ENCODE measurements at regions not wholly inside any gene's neighbourhood (a gene's known extent, or its start where the extent isn't known, plus 50 kb on each side); places are given as distances from the start of the nearest gene placed in this dataset.

GRCh38 chr2:40964509-40965250 is 512.8 kb upstream of the SLC8A1 start:
- Histone ChIP-seq H3K9ac (ENCODE audit: low read length) (no peak overlapping the region), H2AFZ (ENCODE audit: low read depth, low read length) (no peak overlapping the region), H3K4me1 (ENCODE audit: insufficient read depth, low read length) (no peaks in the 10 kb centered on the region), H3K4me3 (ENCODE audit: insufficient read depth, low read depth, low read length) (no peak overlapping the region), H3K27ac (ENCODE audit: low read depth, low read length) (no peak overlapping the region), H3K4me2 (ENCODE audit: low read length) (no peak overlapping the region), H3K9me3 (ENCODE audit: insufficient read depth, low read depth, low read length) (no peaks in the 10 kb centered on the region), H4K20me1 (ENCODE audit: insufficient read depth, low read length) (no peaks in the 10 kb centered on the region), H3K27me3 (ENCODE audit: insufficient read depth, low read length) (no peaks in the 10 kb centered on the region), H3K79me2 (ENCODE audit: insufficient read depth, low read length) (no peaks in the 10 kb centered on the region), H3K36me3 (ENCODE audit: insufficient read depth, low read length) (no peaks in the 10 kb centered on the region)
- TF ChIP-seq CTCF (IDR thresholded peaks at IDR 0.05; ENCODE audit: insufficient read depth, low read depth, low read length): no peak
- TF ChIP-seq EZH2 (IDR thresholded peaks at IDR 0.05; ENCODE audit: insufficient read depth, low read length): no peak
- H3K9me3 Mint-ChIP-seq (ENCODE audit: unreplicated experiment): no peaks in the 10 kb centered on the region
- no peak for FAIRE-seq
- H3K4me1 Mint-ChIP-seq (ENCODE audit: low read depth, unreplicated experiment): no peaks in the 10 kb centered on the region
- no peak overlapping the region for H3K4me3 Mint-ChIP-seq (ENCODE audit: unreplicated experiment)
- no peaks in the 10 kb centered on the region for H3K36me3 Mint-ChIP-seq (ENCODE audit: low read depth, unreplicated experiment)
- no peak for DNase-seq (ENCODE audit: low read depth)
- H3K27ac Mint-ChIP-seq (ENCODE audit: unreplicated experiment): no peak overlapping the region
- H3K27me3 Mint-ChIP-seq (ENCODE audit: low read depth, unreplicated experiment): no peaks in the 10 kb centered on the region

GRCh38 chr2:40967451-40967850 is 515.6 kb upstream of the SLC8A1 start:
- H3K4me1 Mint-ChIP-seq (ENCODE audit: low read depth, unreplicated experiment): no peaks in the 10 kb centered on the region
- Histone ChIP-seq H3K27me3 (ENCODE audit: insufficient read depth, low read length) (no peaks in the 10 kb centered on the region), H3K9me3 (ENCODE audit: insufficient read depth, low read depth, low read length) (no peaks in the 10 kb centered on the region), H3K9ac (ENCODE audit: low read length) (no peak overlapping the region), H3K4me3 (ENCODE audit: insufficient read depth, low read depth, low read length) (no peak overlapping the region), H3K36me3 (ENCODE audit: insufficient read depth, low read length) (no peaks in the 10 kb centered on the region), H3K27ac (ENCODE audit: low read depth, low read length) (no peak overlapping the region), H3K79me2 (ENCODE audit: insufficient read depth, low read length) (no peaks in the 10 kb centered on the region), H2AFZ (ENCODE audit: low read depth, low read length) (no peak overlapping the region), H4K20me1 (ENCODE audit: insufficient read depth, low read length) (no peaks in the 10 kb centered on the region), H3K4me1 (ENCODE audit: insufficient read depth, low read length) (no peaks in the 10 kb centered on the region), H3K4me2 (ENCODE audit: low read length) (no peak overlapping the region)
- no peaks in the 10 kb centered on the region for H3K36me3 Mint-ChIP-seq (ENCODE audit: low read depth, unreplicated experiment)
- no peaks in the 10 kb centered on the region for H3K27me3 Mint-ChIP-seq (ENCODE audit: low read depth, unreplicated experiment)
- TF ChIP-seq CTCF (IDR thresholded peaks at IDR 0.05; ENCODE audit: insufficient read depth, low read depth, low read length) (no peak), EZH2 (IDR thresholded peaks at IDR 0.05; ENCODE audit: insufficient read depth, low read length) (no peak)
- no peaks in the 10 kb centered on the region for H3K9me3 Mint-ChIP-seq (ENCODE audit: unreplicated experiment)
- FAIRE-seq: no peak
- H3K27ac Mint-ChIP-seq (ENCODE audit: unreplicated experiment): no peak overlapping the region
- DNase-seq (ENCODE audit: low read depth): no peak
- H3K4me3 Mint-ChIP-seq (ENCODE audit: unreplicated experiment): no peak overlapping the region

DNA sequence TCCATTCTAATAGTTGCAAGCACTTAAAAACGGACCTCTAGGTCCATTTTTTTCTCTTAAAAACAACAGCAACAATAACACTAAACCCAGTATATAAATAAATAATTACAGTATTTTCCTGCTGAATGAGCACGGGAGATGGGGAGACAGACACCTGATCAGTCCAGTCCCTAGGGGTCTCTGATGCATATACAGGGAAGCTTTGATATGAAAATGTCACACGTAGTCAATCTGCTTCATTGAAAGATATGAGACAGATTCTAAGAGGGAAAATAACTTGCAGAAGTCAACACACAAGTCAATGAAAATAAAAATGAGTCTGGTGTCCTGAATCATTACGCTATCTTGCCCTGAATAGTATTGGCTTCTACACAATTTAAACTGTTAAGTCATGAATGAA is 523.3 kb upstream of the SLC8A1 start:
- Histone ChIP-seq H3K79me2 (ENCODE audit: insufficient read depth, low read length) (no peaks in the 10 kb centered on the region), H3K9ac (ENCODE audit: low read length) (no peak overlapping the region), H2AFZ (ENCODE audit: low read depth, low read length) (no peak overlapping the region), H3K4me3 (ENCODE audit: insufficient read depth, low read depth, low read length) (no peak overlapping the region), H3K27me3 (ENCODE audit: insufficient read depth, low read length) (no peaks in the 10 kb centered on the region), H3K27ac (ENCODE audit: low read depth, low read length) (no peak overlapping the region), H3K36me3 (ENCODE audit: insufficient read depth, low read length) (no peaks in the 10 kb centered on the region), H3K4me1 (ENCODE audit: insufficient read depth, low read length) (no peaks in the 10 kb centered on the region), H3K9me3 (ENCODE audit: insufficient read depth, low read depth, low read length) (no peaks in the 10 kb centered on the region), H3K4me2 (ENCODE audit: low read length) (no peak overlapping the region), H4K20me1 (ENCODE audit: insufficient read depth, low read length) (no peaks in the 10 kb centered on the region)
- Mint-ChIP-seq H3K4me1 (ENCODE audit: low read depth, unreplicated experiment) (no peaks in the 10 kb centered on the region), H3K27ac (ENCODE audit: unreplicated experiment) (no peak overlapping the region), H3K4me3 (ENCODE audit: unreplicated experiment) (no peak overlapping the region), H3K9me3 (ENCODE audit: unreplicated experiment) (no peaks in the 10 kb centered on the region), H3K36me3 (ENCODE audit: low read depth, unreplicated experiment) (no peaks in the 10 kb centered on the region), H3K27me3 (ENCODE audit: low read depth, unreplicated experiment) (no peaks in the 10 kb centered on the region)
- FAIRE-seq (no peak), DNase-seq (ENCODE audit: low read depth) (no peak)
- no peak for TF ChIP-seq EZH2 (IDR thresholded peaks at IDR 0.05; ENCODE audit: insufficient read depth, low read length)
- TF ChIP-seq CTCF (IDR thresholded peaks at IDR 0.05; ENCODE audit: insufficient read depth, low read depth, low read length): no peak

Data from astrocyte (in vitro differentiated cells and primary cell).